ENCODE measurements at regions not wholly inside any gene's neighbourhood (a gene's known extent, or its start where the extent isn't known, plus 50 kb on each side); places are given as distances from the start of the nearest gene placed in this dataset.

GRCh38 chr5:82376307-82376706, 98.2 kb upstream of the RPS23 start:
- no peak for DNase-seq

- peak; percentile 32 for DNase-seq
Observed at GRCh38 chr5:82375488-82376244, 97.5 kb upstream of the RPS23 start.

GRCh38 chr5:82374637-82375036, 96.5 kb upstream of the RPS23 start:
- DNase-seq = no peak

GRCh38 chr5:82367930-82368329, 89.8 kb upstream of the RPS23 start:
- DNase-seq = no peak

- DNase-seq = no peak
Observed at GRCh38 chr5:82365744-82366228, 87.6 kb upstream of the RPS23 start.

- no peak for DNase-seq
Observed at GRCh38 chr5:82365026-82365425, 86.9 kb upstream of the RPS23 start.

GRCh38 chr5:82364497-82364896, 86.3 kb upstream of the RPS23 start:
- no peak for DNase-seq

- no peak for DNase-seq
Observed at GRCh38 chr5:82363524-82363923, 85.4 kb upstream of the RPS23 start.

GRCh38 chr5:82362636-82363035, 84.5 kb upstream of the RPS23 start:
- no peak for DNase-seq

- no peak for DNase-seq
Observed at GRCh38 chr5:82360022-82360421, 81.9 kb upstream of the RPS23 start.

GRCh38 chr5:82359272-82359671, 81.1 kb upstream of the RPS23 start:
- DNase-seq = no peak

GRCh38 chr5:82358457-82358856, 80.3 kb upstream of the RPS23 start:
- no peak for DNase-seq

- DNase-seq = no peak
Observed at GRCh38 chr5:82356808-82357671, 78.9 kb upstream of the RPS23 start.

- no peak for DNase-seq
Observed at GRCh38 chr5:82356021-82356420, 77.9 kb upstream of the RPS23 start.

- DNase-seq = no peak
Observed at GRCh38 chr5:82355496-82355895, 77.3 kb upstream of the RPS23 start.

GRCh38 chr5:82355053-82355452, 76.9 kb upstream of the RPS23 start:
- no peak for DNase-seq

- DNase-seq = no peak
Observed at GRCh38 chr5:82354543-82354942, 76.4 kb upstream of the RPS23 start.

GRCh38 chr5:82353522-82353921, 75.4 kb upstream of the RPS23 start:
- DNase-seq = no peak

- DNase-seq = no peak
Observed at GRCh38 chr5:82352146-82352791, 74.1 kb upstream of the RPS23 start.

GRCh38 chr5:82351754-82352145, 73.6 kb upstream of the RPS23 start:
- peak; percentile 27 for DNase-seq

- no peak for DNase-seq
Observed at GRCh38 chr5:82351297-82351696, 73.1 kb upstream of the RPS23 start.

- DNase-seq = peak; percentile 8
Observed at GRCh38 chr5:82349652-82350051, 71.5 kb upstream of the RPS23 start.

- DNase-seq = no peak
Observed at GRCh38 chr5:82348784-82349425, 70.8 kb upstream of the RPS23 start.
